ENCODE measurements at regions not wholly inside any gene's neighbourhood (a gene's known extent, or its start where the extent isn't known, plus 50 kb on each side); places are given as distances from the start of the nearest gene placed in this dataset.

GRCh38 chr7:153381275-153382040, 621.9 kb downstream of the ACTR3B start:
- H3K36me3 Mint-ChIP-seq = no peaks in the 10 kb centered on the region
- peaks cover 0 to 20% (median 2%) of the 10 kb centered on the region in 6 donors for H3K9me3 Mint-ChIP-seq
- H3K27ac Mint-ChIP-seq = no peak overlapping the region
- H3K4me3 Mint-ChIP-seq = no peak overlapping the region
- H3K4me1 Mint-ChIP-seq = no peaks in the 10 kb centered on the region
- DNase-seq = no peak
- peaks cover 0 to 2% (median 2%) of the 10 kb centered on the region in 3 donors for H3K27me3 Mint-ChIP-seq (ENCODE audit: low read depth in 3 of 3)

GRCh38 chr7:153382641-153383101, 623.1 kb downstream of the ACTR3B start:
- H3K27me3 Mint-ChIP-seq (ENCODE audit: low read depth in 3 of 3) = peaks cover 0 to 3% (median 2%) of the 10 kb centered on the region in 3 donors
- H3K27ac Mint-ChIP-seq = no peak overlapping the region
- DNase-seq = no peak
- H3K4me1 Mint-ChIP-seq = no peaks in the 10 kb centered on the region
- H3K9me3 Mint-ChIP-seq = peaks cover 0 to 20% (median 2%) of the 10 kb centered on the region in 6 donors
- H3K4me3 Mint-ChIP-seq = no peak overlapping the region
- H3K36me3 Mint-ChIP-seq = no peaks in the 10 kb centered on the region

- H3K27me3 Mint-ChIP-seq (ENCODE audit: low read depth in 3 of 3) = peaks cover 0 to 3% (median 2%) of the 10 kb centered on the region in 3 donors
- no peak overlapping the region for H3K27ac Mint-ChIP-seq
- H3K9me3 Mint-ChIP-seq = peaks cover 0 to 20% (median 4%) of the 10 kb centered on the region in 6 donors
- H3K4me1 Mint-ChIP-seq = no peaks in the 10 kb centered on the region
- H3K36me3 Mint-ChIP-seq = no peaks in the 10 kb centered on the region
- H3K4me3 Mint-ChIP-seq = no peak overlapping the region
- DNase-seq = no peak
Measured at GRCh38 chr7:153383781-153384180, 624.2 kb downstream of the ACTR3B start.

GRCh38 chr7:153385502-153385901, 626.0 kb downstream of the ACTR3B start:
- Mint-ChIP-seq H3K4me3 (no peak overlapping the region), H3K9me3 (peaks cover 0 to 13% (median 6%) of the 10 kb centered on the region in 6 donors), H3K36me3 (no peaks in the 10 kb centered on the region), H3K27me3 (ENCODE audit: low read depth in 3 of 3) (peaks cover 2% of the 10 kb centered on the region in 3 donors), H3K4me1 (no peaks in the 10 kb centered on the region), H3K27ac (no peak overlapping the region)
- DNase-seq = no peak

GRCh38 chr7:153386556-153386955, 627.0 kb downstream of the ACTR3B start:
- Mint-ChIP-seq H3K27ac (no peak overlapping the region), H3K4me3 (no peak overlapping the region), H3K4me1 (no peaks in the 10 kb centered on the region), H3K27me3 (ENCODE audit: low read depth in 3 of 3) (peaks cover 2% of the 10 kb centered on the region in 3 donors), H3K36me3 (no peaks in the 10 kb centered on the region), H3K9me3 (peaks cover 0 to 19% (median 9%) of the 10 kb centered on the region in 6 donors)
- DNase-seq = no peak

GRCh38 chr7:153388611-153389010, 629.1 kb downstream of the ACTR3B start:
- no peak overlapping the region for H3K4me3 Mint-ChIP-seq
- H3K27me3 Mint-ChIP-seq (ENCODE audit: low read depth in 3 of 3) = peaks cover 2% of the 10 kb centered on the region in 3 donors
- peaks cover 0 to 25% (median 11%) of the 10 kb centered on the region in 6 donors for H3K9me3 Mint-ChIP-seq
- H3K36me3 Mint-ChIP-seq = peaks cover 0 to 3% (median 0%) of the 10 kb centered on the region in 3 donors
- no peak overlapping the region for H3K27ac Mint-ChIP-seq
- no peak for DNase-seq
- H3K4me1 Mint-ChIP-seq = no peaks in the 10 kb centered on the region

GRCh38 chr7:153389261-153389660, 629.7 kb downstream of the ACTR3B start:
- no peak overlapping the region for H3K27ac Mint-ChIP-seq
- no peak for DNase-seq
- H3K27me3 Mint-ChIP-seq (ENCODE audit: low read depth in 3 of 3) = peaks cover 2% of the 10 kb centered on the region in 3 donors
- no peak overlapping the region for H3K4me3 Mint-ChIP-seq
- peaks cover 0 to 30% (median 11%) of the 10 kb centered on the region in 6 donors for H3K9me3 Mint-ChIP-seq
- no peaks in the 10 kb centered on the region for H3K4me1 Mint-ChIP-seq
- peaks cover 0 to 3% (median 0%) of the 10 kb centered on the region in 3 donors for H3K36me3 Mint-ChIP-seq

- H3K27ac Mint-ChIP-seq = no peak overlapping the region
- no peak overlapping the region for H3K4me3 Mint-ChIP-seq
- peaks cover 0 to 2% (median 2%) of the 10 kb centered on the region in 3 donors for H3K27me3 Mint-ChIP-seq (ENCODE audit: low read depth in 3 of 3)
- DNase-seq = no peak
- peaks cover 0 to 3% (median 0%) of the 10 kb centered on the region in 3 donors for H3K36me3 Mint-ChIP-seq
- H3K9me3 Mint-ChIP-seq = peaks cover 0 to 30% (median 9%) of the 10 kb centered on the region in 6 donors
- no peaks in the 10 kb centered on the region for H3K4me1 Mint-ChIP-seq
Measured at GRCh38 chr7:153390955-153391354, 631.4 kb downstream of the ACTR3B start.

GRCh38 chr7:153392726-153393125, 633.2 kb downstream of the ACTR3B start:
- Mint-ChIP-seq H3K36me3 (peaks cover 0 to 3% (median 0%) of the 10 kb centered on the region in 3 donors), H3K4me1 (no peaks in the 10 kb centered on the region), H3K27me3 (ENCODE audit: low read depth in 3 of 3) (peaks cover 0 to 2% (median under 1%) of the 10 kb centered on the region in 3 donors), H3K4me3 (no peak overlapping the region), H3K9me3 (peaks cover 2 to 29% (median 9%) of the 10 kb centered on the region in 6 donors), H3K27ac (no peak overlapping the region)
- DNase-seq = no peak

- peaks cover 0 to 2% (median 0%) of the 10 kb centered on the region in 3 donors for H3K27me3 Mint-ChIP-seq (ENCODE audit: low read depth in 3 of 3)
- H3K27ac Mint-ChIP-seq = no peak overlapping the region
- no peak overlapping the region for H3K4me3 Mint-ChIP-seq
Measured at GRCh38 chr7:153393666-153394065, 634.1 kb downstream of the ACTR3B start.

GRCh38 chr7:153396475-153396874, 636.9 kb downstream of the ACTR3B start:
- DNase-seq = no peak
- H3K36me3 Mint-ChIP-seq = peaks cover 0 to 3% (median 0%) of the 10 kb centered on the region in 3 donors
- H3K4me3 Mint-ChIP-seq = no peak overlapping the region
- H3K4me1 Mint-ChIP-seq = no peaks in the 10 kb centered on the region
- H3K9me3 Mint-ChIP-seq = peaks cover 0 to 36% (median 4%) of the 10 kb centered on the region in 6 donors
- no peaks in the 10 kb centered on the region for H3K27me3 Mint-ChIP-seq (ENCODE audit: low read depth in 3 of 3)
- no peak overlapping the region for H3K27ac Mint-ChIP-seq

More at GRCh38 chr7:153393666-153394065, 634.1 kb downstream of the ACTR3B start:
- peaks cover 2 to 33% (median 9%) of the 10 kb centered on the region in 6 donors for H3K9me3 Mint-ChIP-seq
- no peaks in the 10 kb centered on the region for H3K4me1 Mint-ChIP-seq
- no peak for DNase-seq
- H3K36me3 Mint-ChIP-seq = peaks cover 0 to 3% (median 0%) of the 10 kb centered on the region in 3 donors

- Mint-ChIP-seq H3K9me3 (peaks cover 0 to 39% (median 5%) of the 10 kb centered on the region in 6 donors), H3K27me3 (ENCODE audit: low read depth in 3 of 3) (peaks cover 0 to 2% (median 0%) of the 10 kb centered on the region in 3 donors), H3K36me3 (no peaks in the 10 kb centered on the region), H3K4me1 (no peaks in the 10 kb centered on the region), H3K4me3 (no peak overlapping the region), H3K27ac (no peak overlapping the region)
- no peak for DNase-seq
Measured at GRCh38 chr7:153397459-153397858, 637.9 kb downstream of the ACTR3B start.

GRCh38 chr7:153397906-153398305, 638.4 kb downstream of the ACTR3B start:
- H3K9me3 Mint-ChIP-seq = peaks cover 0 to 39% (median 5%) of the 10 kb centered on the region in 6 donors
- H3K4me3 Mint-ChIP-seq = no peak overlapping the region
- peaks cover 0 to 2% (median 0%) of the 10 kb centered on the region in 3 donors for H3K27me3 Mint-ChIP-seq (ENCODE audit: low read depth in 3 of 3)
- no peaks in the 10 kb centered on the region for H3K36me3 Mint-ChIP-seq
- no peak for DNase-seq
- no peaks in the 10 kb centered on the region for H3K4me1 Mint-ChIP-seq
- no peak overlapping the region for H3K27ac Mint-ChIP-seq

- peaks cover 0 to 34% (median 5%) of the 10 kb centered on the region in 6 donors for H3K9me3 Mint-ChIP-seq
Measured at GRCh38 chr7:153398370-153398769, 638.8 kb downstream of the ACTR3B start.

More at GRCh38 chr7:153398370-153398769, 638.8 kb downstream of the ACTR3B start:
- no peaks in the 10 kb centered on the region for H3K4me1 Mint-ChIP-seq
- DNase-seq = no peak
- H3K4me3 Mint-ChIP-seq = no peak overlapping the region
- no peak overlapping the region for H3K27ac Mint-ChIP-seq
- H3K27me3 Mint-ChIP-seq (ENCODE audit: low read depth in 3 of 3) = peaks cover 0 to 2% (median 0%) of the 10 kb centered on the region in 3 donors
- no peaks in the 10 kb centered on the region for H3K36me3 Mint-ChIP-seq

Measured in immature natural killer cell (primary cell).